ENCODE measurements at regions not wholly inside any gene's neighbourhood (a gene's known extent, or its start where the extent isn't known, plus 50 kb on each side); places are given as distances from the start of the nearest gene placed in this dataset.

DNA sequence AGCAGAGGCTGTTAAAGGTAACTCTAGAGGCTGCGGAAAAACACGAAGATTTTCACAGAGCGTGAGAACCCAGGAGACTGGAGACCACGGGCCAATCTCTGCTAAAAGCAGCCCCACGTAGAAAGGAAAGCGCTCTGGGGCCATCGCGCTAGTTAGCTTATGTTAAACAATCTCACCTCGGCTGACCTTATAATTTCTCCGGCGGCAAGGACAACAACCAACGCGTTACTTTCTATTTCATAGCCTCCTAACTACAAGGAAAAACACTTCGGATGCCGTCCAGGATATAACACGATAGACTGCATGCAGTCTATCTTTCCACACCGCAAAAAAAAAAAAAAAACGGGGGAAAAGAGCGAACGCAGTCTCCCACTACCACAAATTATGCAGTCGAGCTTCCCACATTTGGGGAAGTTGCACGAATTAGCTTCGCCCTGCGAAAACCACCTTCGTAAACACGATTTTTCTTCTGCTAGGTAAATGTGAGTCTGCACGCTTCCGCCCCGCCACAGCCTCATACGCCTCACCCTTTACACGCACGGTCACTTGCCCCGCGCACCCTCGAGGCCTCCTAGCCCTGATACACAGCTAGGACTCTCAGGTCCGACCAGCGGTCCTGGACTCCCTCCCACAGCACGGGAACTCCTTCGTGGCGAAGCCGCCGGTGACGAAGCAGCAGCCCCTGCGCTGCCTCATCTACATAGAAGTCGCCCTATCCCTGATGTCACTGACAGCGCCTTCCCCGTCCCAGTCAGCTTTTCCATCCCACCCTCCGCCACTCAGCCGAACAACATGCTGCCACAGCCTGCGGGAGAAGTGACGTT, 87.8 kb downstream of the PRKAB2 start:
- TF ChIP-seq CTCF (IDR thresholded peaks at IDR 0.05) = no peak
- ATAC-seq (ENCODE audit: low FRiP score) (peak; percentile 75), DNase-seq (ENCODE audit: low spot score) (no peak)

- ATAC-seq (ENCODE audit: low FRiP score) = no peak
Measured at GRCh38 chr1:147083919-147084272, 88.4 kb downstream of the PRKAB2 start.

DNA sequence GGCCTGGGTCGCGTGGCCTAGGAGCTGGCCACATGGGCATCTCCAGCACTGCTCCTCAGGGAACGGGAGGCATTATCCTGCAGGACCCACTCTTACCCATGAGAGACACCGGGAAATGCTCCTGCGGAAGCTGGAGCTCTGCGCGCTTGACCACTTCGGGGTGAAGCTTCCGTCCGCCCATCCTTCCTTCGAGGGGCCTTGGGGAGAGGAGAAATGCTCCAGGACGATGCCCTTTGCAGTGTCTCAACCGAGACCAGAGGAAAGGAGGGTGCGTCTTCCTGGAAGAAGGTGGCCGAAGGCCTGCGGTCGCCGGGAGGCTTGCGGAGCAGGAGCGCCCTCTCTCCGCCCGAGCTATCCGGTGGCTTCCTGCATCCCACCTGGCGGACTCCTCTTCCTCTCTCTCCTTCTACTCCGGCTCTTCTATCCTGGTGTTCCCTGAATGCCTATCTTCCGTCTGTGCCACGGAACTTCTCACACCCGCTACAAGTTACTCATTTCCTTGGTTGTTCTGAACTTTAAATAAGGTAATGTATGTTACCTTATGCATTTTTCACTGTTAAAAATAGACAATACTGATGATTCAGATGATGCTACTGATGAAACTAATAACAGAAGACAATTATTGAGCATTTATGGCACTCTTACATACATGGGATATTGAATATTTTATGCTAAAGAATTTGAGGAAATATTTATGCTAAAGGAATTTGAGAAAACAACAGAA, 91.4 kb downstream of the PRKAB2 start:
- TF ChIP-seq CTCF (IDR thresholded peaks at IDR 0.05) = no peak
- no peak for ATAC-seq (ENCODE audit: low FRiP score)
- DNase-seq (ENCODE audit: low spot score) = no peak

More at GRCh38 chr1:147083919-147084272, 88.4 kb downstream of the PRKAB2 start:
- no peak for DNase-seq (ENCODE audit: low spot score)
- no peak for TF ChIP-seq CTCF (IDR thresholded peaks at IDR 0.05)

DNA sequence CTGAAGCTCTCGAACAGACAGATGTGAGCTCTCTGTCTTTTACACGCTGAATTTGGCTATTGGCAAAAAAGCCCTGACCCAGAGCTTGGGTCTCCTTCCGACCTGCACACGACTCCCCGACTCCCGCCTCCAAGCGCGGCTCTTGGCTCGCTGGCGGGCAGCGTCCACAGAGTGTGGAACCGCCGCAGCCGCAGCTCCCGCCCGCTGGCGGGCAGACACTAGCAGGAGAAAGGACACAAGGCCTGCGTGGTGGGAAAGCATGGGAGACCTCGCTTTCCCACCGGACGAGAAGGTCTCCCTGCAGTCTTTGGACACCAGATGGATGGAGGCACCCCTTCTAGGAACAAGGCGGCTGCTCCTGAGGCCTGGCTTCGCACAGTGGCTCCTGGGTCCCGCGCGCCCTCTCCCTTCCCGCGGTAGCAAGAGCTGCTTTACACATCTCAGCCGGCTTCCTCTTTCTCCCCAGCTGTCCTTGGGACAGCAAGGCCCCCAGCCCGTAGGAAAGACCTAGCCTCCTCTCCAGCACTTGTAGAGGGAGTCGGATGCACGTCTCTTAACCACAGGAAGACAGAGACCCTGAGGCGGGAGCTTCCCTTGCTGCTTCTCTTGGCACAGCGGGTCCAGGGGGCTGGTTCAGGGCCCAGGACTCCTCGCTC, 92.1 kb downstream of the PRKAB2 start:
- no peak for ATAC-seq (ENCODE audit: low FRiP score)
- DNase-seq (ENCODE audit: low spot score) = no peak
- no peak for TF ChIP-seq CTCF (IDR thresholded peaks at IDR 0.05)

DNA sequence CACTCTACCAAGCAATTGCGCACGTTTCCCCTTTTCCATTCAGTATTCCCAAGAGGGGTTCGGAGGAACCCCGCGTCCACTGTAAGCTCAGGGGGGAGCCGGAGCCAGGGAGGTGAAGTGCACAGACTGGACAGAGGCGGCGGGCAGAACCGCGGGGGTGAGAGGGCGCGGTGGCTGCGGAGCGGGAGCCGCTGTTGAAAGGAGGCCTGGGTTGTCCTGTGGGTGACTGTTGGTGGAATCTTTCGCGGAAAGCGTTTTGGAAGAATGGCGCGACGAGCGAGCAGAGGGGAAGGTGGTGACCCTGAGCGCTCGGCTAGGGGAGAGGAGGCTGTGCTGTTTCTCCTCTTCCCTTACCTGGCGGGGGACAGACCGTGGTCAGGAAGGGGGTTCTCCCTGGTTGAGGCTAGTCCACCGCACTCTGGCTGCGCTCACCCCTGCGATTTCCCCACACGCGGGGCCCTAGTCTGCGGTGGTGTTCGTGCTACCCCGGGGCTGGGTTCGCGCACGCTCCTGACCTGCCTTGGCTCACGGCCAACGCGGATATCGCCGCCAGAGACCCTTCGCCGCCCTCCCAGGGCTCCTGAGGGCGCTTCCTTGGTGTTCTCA, 92.8 kb downstream of the PRKAB2 start:
- DNase-seq (ENCODE audit: low spot score) (no peak), ATAC-seq (ENCODE audit: low FRiP score) (no peak)
- no peak for TF ChIP-seq CTCF (IDR thresholded peaks at IDR 0.05)

DNA sequence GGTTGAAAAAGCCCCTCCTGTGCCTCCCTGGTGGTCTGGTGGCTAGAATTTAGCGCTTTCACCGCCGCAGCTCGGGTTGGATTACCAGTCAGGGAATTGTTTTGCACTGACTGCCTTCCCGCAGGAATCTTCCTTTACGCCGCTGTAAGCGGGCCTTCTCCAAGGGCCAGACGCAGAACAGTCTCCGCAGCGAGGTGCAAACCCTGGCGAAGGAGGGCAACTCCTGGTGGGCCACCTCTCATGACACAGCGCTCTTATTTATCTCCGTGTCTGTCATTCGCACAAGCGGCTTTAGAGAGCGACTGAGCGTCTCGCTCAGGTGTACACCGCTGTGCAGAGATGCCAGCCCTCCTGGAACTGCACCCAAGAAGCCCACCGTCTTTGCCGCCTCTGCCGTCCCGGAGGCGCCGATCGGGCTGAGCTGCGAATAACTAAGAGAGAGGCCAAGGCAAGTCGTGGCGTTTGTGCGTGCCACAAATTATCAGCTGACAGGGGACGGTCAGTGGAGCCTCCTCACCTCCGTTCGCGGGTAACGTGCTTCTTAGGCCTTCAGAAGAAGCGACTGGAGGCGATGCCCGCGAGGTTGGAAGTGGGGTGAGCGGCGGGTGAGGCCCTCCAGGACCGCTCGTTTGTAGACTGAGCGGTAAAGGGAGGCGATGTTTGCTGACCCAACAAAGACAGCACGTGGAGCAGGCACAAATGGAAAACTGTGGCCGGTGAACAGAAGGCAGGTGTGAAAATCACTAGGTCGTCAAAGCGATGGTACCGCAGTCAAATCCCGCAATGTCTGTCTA, 93.5 kb downstream of the PRKAB2 start:
- DNase-seq (ENCODE audit: low spot score) (no peak), ATAC-seq (ENCODE audit: low FRiP score) (no peak)
- TF ChIP-seq CTCF (IDR thresholded peaks at IDR 0.05) = no peak

All from omental fat pad (tissue), 3 donors.